ENCODE measurements at regions not wholly inside any gene's neighbourhood (a gene's known extent, or its start where the extent isn't known, plus 50 kb on each side); places are given as distances from the start of the nearest gene placed in this dataset.

DNA sequence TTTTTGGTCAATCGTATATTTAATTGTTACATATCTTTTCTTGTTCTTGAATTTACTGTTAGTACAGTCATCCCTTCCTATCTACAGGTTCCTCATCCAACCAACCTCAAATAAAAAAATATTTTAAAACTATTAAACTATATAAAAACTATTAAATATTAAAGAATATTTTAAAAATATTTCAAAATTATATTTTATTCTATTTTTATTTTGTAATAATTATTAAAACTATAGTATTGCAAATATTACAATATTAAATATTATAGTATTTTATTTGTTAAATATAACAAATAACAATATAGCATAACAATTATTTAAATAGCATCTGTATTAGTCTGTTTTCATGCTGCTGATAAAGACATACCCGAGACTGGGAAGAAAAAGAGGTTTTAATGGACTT lies 357.9 kb upstream of the GOLIM4 start:
- Histone ChIP-seq H2AFZ (ENCODE audit: low read length) (no peak overlapping the region), H3K79me2 (ENCODE audit: low read length) (no peaks in the 10 kb centered on the region), H3F3A (ENCODE audit: insufficient read depth, low read length) (no peaks in the 10 kb centered on the region), H3K4me2 (ENCODE audit: low read depth, low read length) (no peak overlapping the region), H3K9me2 (replicated peaks; ENCODE audit: insufficient read depth, low read length) (no peaks in the 10 kb centered on the region), H3K9me3 (replicated peaks; ENCODE audit: insufficient read depth, low read length) (no peaks in the 10 kb centered on the region), H3K36me3 (replicated peaks; ENCODE audit: insufficient read depth, low read length) (no peaks in the 10 kb centered on the region), H4K20me1 (ENCODE audit: insufficient read depth, low read length) (no peaks in the 10 kb centered on the region), H3K27me3 (replicated peaks; ENCODE audit: insufficient read depth, low read length) (no peaks in the 10 kb centered on the region), H3K9ac (ENCODE audit: low read length) (no peak overlapping the region), H3K27ac (ENCODE audit: low read length) (no peak overlapping the region), H3K4me3 (ENCODE audit: low read length) (no peak overlapping the region), H3K4me1 (ENCODE audit: low read length) (no peaks in the 10 kb centered on the region)
- no peak for DNase-seq
- TF ChIP-seq EZH2 (optimal IDR thresholded peaks at IDR 0.05; ENCODE audit: low read depth, low read length) (no peak), CTCF (IDR thresholded peaks at IDR 0.05; ENCODE audit: low read length) (no peak), EZH2phosphoT487 (IDR thresholded peaks at IDR 0.05; ENCODE audit: low read length) (no peak)

DNA sequence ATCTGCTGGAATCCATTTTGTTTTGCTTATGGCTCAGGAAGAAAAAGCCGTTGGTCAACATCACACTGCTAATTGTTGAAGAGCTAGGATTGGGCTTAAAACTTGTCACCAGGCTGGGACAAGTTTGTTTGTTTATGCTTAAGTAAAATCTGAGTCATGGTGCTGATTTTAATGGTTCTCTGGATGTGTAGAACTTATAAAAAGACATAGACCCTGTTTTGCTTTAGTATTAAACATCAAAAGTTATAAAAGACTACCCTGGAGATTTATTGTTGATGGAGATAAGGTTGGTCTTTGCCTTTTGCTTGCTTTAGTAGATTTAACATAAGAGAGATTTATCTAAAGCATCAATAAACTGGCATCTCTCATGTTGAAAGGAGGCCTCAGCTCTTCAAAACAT lies 348.2 kb upstream of the GOLIM4 start:
- DNase-seq = no peak
- Histone ChIP-seq H3K9me2 (replicated peaks; ENCODE audit: insufficient read depth, low read length) (no peaks in the 10 kb centered on the region), H3K4me2 (ENCODE audit: low read depth, low read length) (no peak overlapping the region), H3K9me3 (replicated peaks; ENCODE audit: insufficient read depth, low read length) (no peaks in the 10 kb centered on the region), H3K27me3 (replicated peaks; ENCODE audit: insufficient read depth, low read length) (no peaks in the 10 kb centered on the region), H3K79me2 (ENCODE audit: low read length) (no peaks in the 10 kb centered on the region), H3K9ac (ENCODE audit: low read length) (no peak overlapping the region), H3K27ac (ENCODE audit: low read length) (no peak overlapping the region), H3K4me1 (ENCODE audit: low read length) (no peaks in the 10 kb centered on the region), H3K4me3 (ENCODE audit: low read length) (no peak overlapping the region), H2AFZ (ENCODE audit: low read length) (no peak overlapping the region), H4K20me1 (ENCODE audit: insufficient read depth, low read length) (no peaks in the 10 kb centered on the region), H3F3A (ENCODE audit: insufficient read depth, low read length) (no peaks in the 10 kb centered on the region), H3K36me3 (replicated peaks; ENCODE audit: insufficient read depth, low read length) (no peaks in the 10 kb centered on the region)
- TF ChIP-seq EZH2phosphoT487 (IDR thresholded peaks at IDR 0.05; ENCODE audit: low read length) (no peak), EZH2 (optimal IDR thresholded peaks at IDR 0.05; ENCODE audit: low read depth, low read length) (no peak), CTCF (IDR thresholded peaks at IDR 0.05; ENCODE audit: low read length) (no peak)

- Histone ChIP-seq H3K79me2 (ENCODE audit: low read length) (no peaks in the 10 kb centered on the region), H3F3A (ENCODE audit: insufficient read depth, low read length) (no peaks in the 10 kb centered on the region), H3K9me2 (replicated peaks; ENCODE audit: insufficient read depth, low read length) (no peaks in the 10 kb centered on the region), H3K9ac (ENCODE audit: low read length) (no peak overlapping the region), H4K20me1 (ENCODE audit: insufficient read depth, low read length) (no peaks in the 10 kb centered on the region), H3K27me3 (replicated peaks; ENCODE audit: insufficient read depth, low read length) (no peaks in the 10 kb centered on the region), H3K4me2 (ENCODE audit: low read depth, low read length) (no peak overlapping the region), H3K36me3 (replicated peaks; ENCODE audit: insufficient read depth, low read length) (no peaks in the 10 kb centered on the region), H3K9me3 (replicated peaks; ENCODE audit: insufficient read depth, low read length) (no peaks in the 10 kb centered on the region), H3K4me1 (ENCODE audit: low read length) (no peaks in the 10 kb centered on the region), H3K27ac (ENCODE audit: low read length) (no peak overlapping the region), H3K4me3 (ENCODE audit: low read length) (no peak overlapping the region), H2AFZ (ENCODE audit: low read length) (no peak overlapping the region)
- DNase-seq = no peak
- TF ChIP-seq CTCF (IDR thresholded peaks at IDR 0.05; ENCODE audit: low read length) (no peak), EZH2 (optimal IDR thresholded peaks at IDR 0.05; ENCODE audit: low read depth, low read length) (no peak), EZH2phosphoT487 (IDR thresholded peaks at IDR 0.05; ENCODE audit: low read length) (no peak)
Measured at GRCh38 chr3:168442502-168442901, 346.8 kb upstream of the GOLIM4 start.

Measured in MM.1S (cell line).